ENCODE measurements at regions not wholly inside any gene's neighbourhood (a gene's known extent, or its start where the extent isn't known, plus 50 kb on each side); places are given as distances from the start of the nearest gene placed in this dataset.
"Not testable (repeated sequence)": the region's sequence is repeated elsewhere in the genome, so short reads cannot be mapped to it uniquely, and the experiment has no call there.

DNA sequence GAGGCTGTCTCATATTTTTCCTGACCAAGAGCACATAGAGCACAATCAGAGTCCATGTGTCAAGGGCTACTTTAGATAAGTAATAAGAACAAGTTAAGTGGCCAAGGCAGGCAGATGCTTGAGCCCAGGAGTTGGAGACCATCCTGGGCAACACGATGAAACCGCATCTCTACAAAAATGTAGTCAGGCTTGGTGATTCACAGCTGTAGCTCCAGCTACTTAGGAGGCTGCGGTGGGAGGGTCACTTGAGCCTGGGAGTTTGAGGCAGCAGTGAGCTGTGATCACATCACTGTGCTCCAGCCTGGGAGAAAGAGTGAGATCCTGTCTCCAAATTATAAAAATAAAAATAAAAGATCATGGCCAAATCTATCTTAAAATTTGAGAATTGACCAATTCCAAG is 767.9 kb upstream of the CTNND2 start:
- DNase-seq (ENCODE audit: low read depth in 3 of 3, low spot score in 2 of 3), result no peak

DNA sequence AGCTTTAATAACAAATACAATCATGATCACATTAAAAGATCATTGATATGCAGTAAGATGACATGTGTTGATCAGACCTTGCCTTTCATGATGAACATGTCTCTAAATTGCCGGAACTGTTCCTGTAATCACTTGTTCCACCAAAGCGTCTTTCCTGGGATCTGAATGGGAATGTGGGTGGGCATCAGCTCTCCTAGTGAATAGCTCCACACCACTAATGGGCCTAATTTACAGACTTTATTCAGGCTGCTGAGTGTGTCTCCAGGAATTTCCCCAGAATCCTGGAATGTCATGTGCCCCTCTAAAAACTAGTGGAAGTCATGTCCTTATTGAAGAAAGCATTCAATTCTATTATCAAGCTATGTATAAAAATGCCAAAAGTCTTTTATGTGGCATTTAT is 765.1 kb upstream of the CTNND2 start:
- DNase-seq (ENCODE audit: low read depth in 3 of 3, low spot score in 2 of 3), result no peak

DNA sequence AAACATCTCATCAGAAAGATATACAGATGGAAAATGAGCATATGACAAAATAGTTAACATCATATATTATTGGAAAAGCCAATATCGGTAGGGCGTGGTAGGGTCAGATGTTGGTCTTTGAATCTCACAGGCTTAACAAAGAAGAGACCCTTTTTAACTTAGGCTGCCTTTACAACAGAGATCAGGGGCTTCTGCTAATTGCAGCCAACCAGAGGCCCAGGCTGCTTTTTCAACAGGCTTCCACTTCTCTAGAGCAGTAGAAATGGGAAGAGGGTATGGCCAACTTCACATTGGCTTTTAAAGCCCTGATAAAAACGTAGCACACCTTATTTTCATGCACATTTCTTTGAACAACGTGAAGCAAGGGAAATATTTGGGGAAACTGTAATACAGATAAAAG is 764.3 kb upstream of the CTNND2 start:
- DNase-seq (ENCODE audit: low read depth in 3 of 3, low spot score in 2 of 3), result no peak

DNA sequence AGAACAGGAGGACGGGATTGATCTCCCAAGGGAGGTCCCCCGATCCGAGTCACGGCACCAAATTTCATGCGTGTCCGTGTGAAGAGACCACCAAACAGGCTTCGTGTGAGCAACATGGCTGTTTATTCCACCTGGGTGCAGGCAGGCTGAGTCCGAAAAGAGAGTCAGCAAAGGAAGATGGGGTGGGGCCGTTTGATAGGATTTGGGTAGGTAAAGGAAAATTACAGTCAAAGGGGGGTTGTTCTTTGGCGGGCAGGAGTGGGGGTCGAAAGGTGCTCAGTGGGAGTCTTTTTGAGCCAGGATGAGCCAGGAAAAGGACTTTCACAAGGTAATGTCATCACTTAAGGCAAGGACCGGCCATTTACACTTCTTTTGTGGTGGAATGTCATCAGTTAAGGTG is 763.6 kb upstream of the CTNND2 start:
- not testable (repeated sequence) for DNase-seq (ENCODE audit: low read depth in 3 of 3, low spot score in 2 of 3)

DNA sequence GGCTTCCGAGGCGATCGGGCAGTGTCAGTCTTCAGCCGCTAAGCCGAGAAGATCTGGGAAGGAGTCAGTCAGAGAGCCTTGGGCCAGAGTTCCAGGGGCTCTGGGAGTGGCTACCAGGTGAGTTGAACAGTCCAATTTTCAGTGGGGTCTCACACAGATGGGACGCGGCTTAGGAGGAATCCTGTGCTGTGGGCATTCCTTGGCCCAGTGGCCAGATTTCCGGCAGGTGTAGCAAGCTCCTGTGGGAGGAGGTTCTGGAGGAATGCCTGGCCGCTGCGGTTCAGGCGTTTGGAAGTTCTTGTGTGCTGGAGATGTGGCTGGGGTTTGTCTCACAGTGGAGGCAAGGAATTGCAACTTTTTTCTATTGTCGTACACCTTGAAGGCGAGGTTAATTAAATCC is 761.5 kb upstream of the CTNND2 start:
- DNase-seq (ENCODE audit: low read depth in 3 of 3, low spot score in 2 of 3), result not testable (repeated sequence)

GRCh38 chr5:12662545-12663314 is 758.5 kb upstream of the CTNND2 start:
- DNase-seq (ENCODE audit: low read depth in 3 of 3, low spot score in 2 of 3), result no peak

DNA sequence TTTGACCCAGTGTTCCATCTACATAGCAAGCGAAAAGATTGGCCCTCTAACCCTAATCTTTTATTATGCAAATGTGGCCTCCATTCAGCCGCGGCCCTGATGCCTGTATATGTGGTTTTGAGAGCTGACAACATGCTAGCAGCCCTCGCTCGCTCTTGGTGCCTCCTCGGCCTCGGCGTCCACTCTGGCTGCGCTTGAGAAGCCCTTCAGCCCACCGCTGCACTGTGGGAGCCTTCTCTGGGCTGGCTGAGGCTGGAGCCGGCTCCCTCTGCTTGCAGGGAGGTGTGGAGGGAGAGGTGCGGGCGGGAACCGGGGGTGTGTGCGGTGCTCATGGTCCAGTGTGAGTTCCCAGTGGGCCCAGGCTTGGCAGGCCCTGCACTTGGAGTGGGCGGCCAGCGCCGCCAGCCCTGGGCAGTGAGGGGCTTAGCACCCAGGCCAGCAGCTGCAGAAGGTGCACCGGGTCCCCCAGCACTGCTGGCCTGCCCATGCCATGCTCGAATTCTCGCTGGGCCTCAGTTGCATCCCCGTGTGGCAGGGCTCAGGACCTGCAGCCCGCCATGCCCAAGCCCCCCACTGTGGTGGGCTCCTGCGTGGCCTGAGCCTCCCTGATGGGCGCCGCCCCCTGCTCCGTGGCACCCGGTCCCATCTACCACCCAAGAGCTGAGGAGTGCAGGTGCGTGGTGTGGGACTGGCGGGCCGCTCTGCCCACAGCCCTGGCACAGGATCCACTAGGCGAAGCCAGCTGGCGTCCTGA is 757.5 kb upstream of the CTNND2 start:
- DNase-seq (ENCODE audit: low read depth in 3 of 3, low spot score in 2 of 3), result no peak

GRCh38 chr5:12660279-12661107 is 756.2 kb upstream of the CTNND2 start:
- not testable (repeated sequence) for DNase-seq (ENCODE audit: low read depth in 3 of 3, low spot score in 2 of 3)

DNA sequence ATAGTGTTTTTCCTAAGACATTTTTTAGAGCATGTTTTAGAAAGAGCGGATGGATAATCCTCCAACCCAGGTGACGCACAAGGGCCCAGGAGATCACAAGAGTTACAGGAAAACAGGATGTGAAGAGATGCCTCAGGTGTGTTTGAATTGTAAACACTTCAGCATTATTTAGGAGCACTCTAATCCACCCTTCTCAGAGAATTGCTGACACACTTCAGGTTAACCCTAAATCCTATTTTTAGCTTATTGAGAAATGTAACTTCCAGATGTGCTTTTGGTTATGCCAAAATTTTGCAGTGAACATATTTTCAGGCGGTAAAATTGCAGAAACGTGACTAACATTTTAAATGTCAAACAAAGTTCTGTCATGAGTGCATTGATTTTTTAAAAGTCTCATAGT is 755.4 kb upstream of the CTNND2 start:
- DNase-seq (ENCODE audit: low read depth in 3 of 3, low spot score in 2 of 3), result no peak

DNA sequence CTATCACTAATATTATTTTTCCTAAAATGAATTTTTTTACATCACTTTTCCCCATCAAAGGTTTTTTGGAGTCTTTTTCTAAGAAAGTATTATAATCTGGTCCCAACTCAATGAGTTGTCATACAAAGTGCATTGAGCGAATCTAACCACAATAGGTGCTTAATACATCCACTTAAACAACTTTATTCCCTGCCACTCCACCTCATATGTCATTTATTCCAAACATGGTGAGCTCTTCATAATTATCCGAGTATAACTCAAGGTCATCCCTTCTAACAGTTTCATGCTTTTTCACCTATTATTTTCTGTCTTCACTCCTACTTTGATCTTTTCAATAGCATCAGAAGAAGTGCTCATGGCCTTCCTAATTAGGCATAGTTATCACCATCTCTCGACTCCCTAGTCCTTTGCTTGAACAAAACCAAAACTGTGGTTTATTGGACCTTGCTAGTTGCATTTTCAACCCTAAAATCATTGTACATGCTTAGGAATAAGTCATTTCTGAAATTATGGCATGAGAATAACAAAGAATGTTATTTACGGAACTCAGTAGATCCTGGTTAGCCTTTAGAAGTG is 754.7 kb upstream of the CTNND2 start:
- no peak for DNase-seq (ENCODE audit: low read depth in 3 of 3, low spot score in 2 of 3)

- DNase-seq (ENCODE audit: low read depth in 3 of 3, low spot score in 2 of 3), result not testable (repeated sequence)
These were observed 753.7 kb upstream of the CTNND2 start for GRCh38 chr5:12657914-12658474.

DNA sequence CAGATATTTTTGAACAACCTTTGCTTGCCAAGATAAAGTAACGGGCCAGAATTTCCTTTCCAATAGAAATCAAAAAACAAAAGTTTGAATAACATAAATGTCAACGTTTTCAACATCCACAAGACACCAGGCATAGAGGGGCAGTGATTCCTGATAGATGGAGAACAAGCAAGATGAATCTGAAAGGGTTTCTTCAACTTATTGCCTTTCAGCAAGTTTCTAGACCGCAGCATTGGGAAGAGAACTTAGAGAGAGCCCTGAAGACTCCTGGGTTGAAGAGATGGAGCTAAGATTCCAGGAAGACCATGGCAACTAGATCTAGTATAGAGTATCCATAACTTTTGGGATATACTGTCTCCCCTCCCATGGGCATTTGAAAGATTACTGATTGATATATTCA is 751.4 kb upstream of the CTNND2 start:
- DNase-seq (ENCODE audit: low read depth in 3 of 3, low spot score in 2 of 3), result no peak

GRCh38 chr5:12652201-12652600 is 748.0 kb upstream of the CTNND2 start:
- no peak for DNase-seq (ENCODE audit: low read depth in 3 of 3, low spot score in 2 of 3)

DNA sequence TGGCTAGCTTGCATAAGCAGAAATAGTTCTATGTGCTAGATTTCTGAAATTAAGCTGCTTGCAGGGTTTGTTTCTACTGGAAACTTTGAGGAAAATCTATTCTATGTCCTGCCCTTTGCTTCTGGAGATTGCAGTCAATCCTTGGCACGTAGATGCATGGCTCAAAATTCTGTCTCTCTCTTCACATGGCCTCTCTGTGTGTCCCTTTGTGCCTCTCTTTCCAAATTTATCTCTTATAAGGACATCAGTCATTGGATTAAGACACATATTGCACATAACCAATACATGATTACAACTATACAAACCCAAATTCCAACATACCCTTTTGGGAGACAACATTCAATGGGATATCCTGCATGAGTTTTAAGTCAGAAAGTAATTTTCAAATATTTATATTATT is 744.3 kb upstream of the CTNND2 start:
- DNase-seq (ENCODE audit: low read depth in 3 of 3, low spot score in 2 of 3), result no peak

DNA sequence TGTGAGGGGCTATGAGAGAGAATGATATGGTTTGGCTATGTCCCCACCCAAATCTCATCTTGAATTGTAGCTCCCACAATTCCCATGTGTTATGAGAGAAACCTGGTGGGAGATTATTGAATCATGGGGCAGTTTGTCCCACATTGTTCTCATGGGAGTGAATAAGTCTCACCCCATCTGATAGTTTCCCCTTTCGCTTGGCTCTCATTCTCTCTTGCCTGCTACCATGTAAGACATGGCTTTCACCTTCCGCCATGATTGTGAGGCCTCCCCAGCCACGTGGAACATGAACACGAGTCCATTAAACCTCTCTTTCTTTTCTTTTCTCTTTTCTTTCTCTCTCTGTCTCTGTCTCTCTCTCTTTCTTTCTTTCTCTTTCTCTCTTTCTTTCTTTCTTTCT is 743.4 kb upstream of the CTNND2 start:
- DNase-seq (ENCODE audit: low read depth in 3 of 3, low spot score in 2 of 3), result no peak

GRCh38 chr5:12645582-12645981 is 741.3 kb upstream of the CTNND2 start:
- no peak for DNase-seq (ENCODE audit: low read depth in 3 of 3, low spot score in 2 of 3)

DNA sequence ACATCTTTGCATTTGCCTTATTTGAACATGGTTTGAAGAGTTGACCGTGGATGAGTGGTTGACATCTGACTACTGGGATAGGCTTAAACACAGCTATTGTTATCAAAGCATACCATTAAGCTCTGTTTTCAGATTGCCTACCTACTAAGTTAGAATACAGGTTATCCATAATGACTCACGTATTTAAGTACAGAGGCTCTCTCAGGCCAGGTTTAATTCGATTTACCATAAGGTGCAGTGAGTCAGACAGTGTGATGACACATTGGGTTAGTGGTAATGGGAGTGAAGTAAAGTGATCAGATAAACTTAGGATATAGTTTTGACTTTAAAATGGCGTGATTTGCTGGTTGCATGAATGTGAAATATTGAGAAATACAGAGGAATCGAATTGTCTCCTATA is 732.0 kb upstream of the CTNND2 start:
- no peak for DNase-seq (ENCODE audit: low read depth in 3 of 3, low spot score in 2 of 3)

DNA sequence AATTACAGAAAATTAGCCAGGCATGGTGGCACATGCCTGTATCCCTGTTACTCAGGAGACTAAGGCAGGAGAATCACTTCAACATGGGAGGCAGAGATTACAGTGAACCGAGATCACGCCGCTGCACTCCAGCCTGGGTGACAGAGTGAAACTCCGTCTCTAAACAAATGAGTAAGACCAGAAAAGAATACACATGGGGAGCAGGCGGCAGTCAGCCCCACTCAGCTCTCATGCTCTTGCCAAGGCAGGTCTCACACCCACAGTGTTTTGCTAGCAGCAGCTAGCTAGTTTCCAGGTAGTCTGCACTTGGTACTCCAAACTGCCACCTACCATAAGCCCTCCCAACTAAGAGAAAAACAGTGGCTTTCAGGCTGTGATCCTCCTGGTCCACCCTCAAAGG is 722.3 kb upstream of the CTNND2 start:
- DNase-seq (ENCODE audit: low read depth in 3 of 3, low spot score in 2 of 3), result no peak

DNA sequence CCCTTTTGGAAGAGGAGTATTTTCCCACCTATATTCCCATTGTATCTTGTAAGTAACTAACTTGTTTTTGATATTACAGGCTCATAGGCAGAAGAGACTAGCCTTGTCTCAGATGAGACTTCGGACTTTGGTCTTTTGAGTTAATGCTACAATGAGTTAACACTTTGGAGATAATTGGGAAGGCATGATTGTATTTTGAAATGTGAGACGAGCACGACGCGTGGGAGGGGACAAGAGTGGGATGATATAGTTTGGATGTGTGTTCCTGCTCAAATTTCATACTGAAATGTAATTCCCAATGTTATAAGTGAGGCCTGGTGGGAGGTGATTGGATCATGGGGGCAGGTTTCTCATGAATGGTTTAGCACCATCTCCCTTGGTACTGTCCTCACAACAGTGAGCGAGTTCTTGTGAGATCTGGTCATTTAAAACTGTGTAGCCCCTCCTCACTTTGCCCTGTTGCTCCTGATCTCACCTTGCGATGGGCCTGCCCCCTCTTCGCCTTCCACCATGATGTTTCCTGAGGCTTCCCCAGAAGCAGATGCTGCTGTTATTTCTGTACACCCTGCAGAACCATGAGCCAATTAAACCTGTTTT is 721.5 kb upstream of the CTNND2 start:
- no peak for DNase-seq (ENCODE audit: low read depth in 3 of 3, low spot score in 2 of 3)

GRCh38 chr5:12624776-12625560 is 720.7 kb upstream of the CTNND2 start:
- no peak for DNase-seq (ENCODE audit: low read depth in 3 of 3, low spot score in 2 of 3)

Data from right renal cortex interstitium (tissue), 3 donors.